Central memory CD4-positive, alpha-beta T cell (primary cell): ENCODE measurements at regions not wholly inside any gene's neighbourhood (a gene's known extent, or its start where the extent isn't known, plus 50 kb on each side); places are given as distances from the start of the nearest gene placed in this dataset.
"Not testable (repeated sequence)": the region's sequence is repeated elsewhere in the genome, so short reads cannot be mapped to it uniquely, and the experiment has no call there.

Source experiments
- DNase-seq: peaks from one replicate; pipeline ENCODE4 v3.0.0; 2022

- DNase-seq, result no peak
These were observed 87.0 kb upstream of the ATP1B1 start for GRCh38 chr1:169019419-169020058.

- DNase-seq, result no peak
These were observed 85.8 kb upstream of the ATP1B1 start for GRCh38 chr1:169020684-169021083.

GRCh38 chr1:169022648-169023047 is 83.8 kb upstream of the ATP1B1 start:
- DNase-seq, result no peak

GRCh38 chr1:169024255-169024654 is 82.2 kb upstream of the ATP1B1 start:
- no peak for DNase-seq

GRCh38 chr1:169024800-169025271 is 81.7 kb upstream of the ATP1B1 start:
- DNase-seq, result no peak

- DNase-seq, result no peak
These were observed 81.1 kb upstream of the ATP1B1 start for GRCh38 chr1:169025412-169025811.

- no peak for DNase-seq
These were observed 78.7 kb upstream of the ATP1B1 start for GRCh38 chr1:169027607-169028320.

GRCh38 chr1:169031566-169032224 is 74.8 kb upstream of the ATP1B1 start:
- DNase-seq, result no peak

- DNase-seq, result no peak
These were observed 65.1 kb upstream of the ATP1B1 start for GRCh38 chr1:169041366-169041765.

GRCh38 chr1:169042377-169042776 is 64.1 kb upstream of the ATP1B1 start:
- DNase-seq, result no peak

GRCh38 chr1:169043823-169044222 is 62.7 kb upstream of the ATP1B1 start:
- DNase-seq, result no peak

- DNase-seq, result peak; percentile 47
These were observed 62.2 kb upstream of the ATP1B1 start for GRCh38 chr1:169044296-169044695.

- no peak for DNase-seq
These were observed 61.5 kb upstream of the ATP1B1 start for GRCh38 chr1:169044971-169045370.

GRCh38 chr1:169046671-169047070 is 59.8 kb upstream of the ATP1B1 start:
- no peak for DNase-seq

- DNase-seq, result no peak
These were observed 59.4 kb upstream of the ATP1B1 start for GRCh38 chr1:169047074-169047473.

GRCh38 chr1:169048043-169048442 is 58.4 kb upstream of the ATP1B1 start:
- no peak for DNase-seq

GRCh38 chr1:169049258-169049938 is 57.1 kb upstream of the ATP1B1 start:
- DNase-seq, result no peak

- no peak for DNase-seq
These were observed 55.3 kb upstream of the ATP1B1 start for GRCh38 chr1:169051171-169051570.

GRCh38 chr1:169052171-169052570 is 54.3 kb upstream of the ATP1B1 start:
- not testable (repeated sequence) for DNase-seq

- no peak for DNase-seq
These were observed 53.8 kb upstream of the ATP1B1 start for GRCh38 chr1:169052727-169053126.

GRCh38 chr1:169053196-169053595 is 53.3 kb upstream of the ATP1B1 start:
- DNase-seq, result no peak
